ENCODE measurements at regions not wholly inside any gene's neighbourhood (a gene's known extent, or its start where the extent isn't known, plus 50 kb on each side); places are given as distances from the start of the nearest gene placed in this dataset.

- Histone ChIP-seq H3K36me3 (ENCODE audit: control insufficient read depth, insufficient read depth, low read length) (no peaks in the 10 kb centered on the region), H3K27ac (ENCODE audit: insufficient read depth, low read length, poor library complexity, severe bottlenecking) (no peak overlapping the region), H3K9me3 (ENCODE audit: control insufficient read depth, low read length) (no peaks in the 10 kb centered on the region), H3K4me3 (ENCODE audit: insufficient read depth, low read depth, low read length, poor library complexity, severe bottlenecking) (no peak overlapping the region), H3K4me1 (ENCODE audit: control insufficient read depth, insufficient read depth, low read length, poor library complexity, severe bottlenecking) (no peaks in the 10 kb centered on the region), H3K27me3 (replicated peaks; ENCODE audit: control insufficient read depth, insufficient read depth, low read length, poor library complexity, severe bottlenecking) (no peaks in the 10 kb centered on the region)
- DNase-seq: no peak
Observed at GRCh38 chr2:217555081-217555876, 447.5 kb downstream of the TNS1 start.

GRCh38 chr2:217553679-217554078, 449.1 kb downstream of the TNS1 start:
- Histone ChIP-seq H3K9me3 (ENCODE audit: control insufficient read depth, low read length) (no peaks in the 10 kb centered on the region), H3K4me3 (ENCODE audit: insufficient read depth, low read depth, low read length, poor library complexity, severe bottlenecking) (no peak overlapping the region)

GRCh38 chr2:217553202-217553601, 449.6 kb downstream of the TNS1 start:
- DNase-seq: no peak
- no peak overlapping the region for H3K4me3 ChIP-seq (ENCODE audit: insufficient read depth, low read depth, low read length, poor library complexity, severe bottlenecking)
- no peaks in the 10 kb centered on the region for H3K4me1 ChIP-seq (ENCODE audit: control insufficient read depth, insufficient read depth, low read length, poor library complexity, severe bottlenecking)
- H3K27ac ChIP-seq (ENCODE audit: insufficient read depth, low read length, poor library complexity, severe bottlenecking): no peak overlapping the region
- H3K36me3 ChIP-seq (ENCODE audit: control insufficient read depth, insufficient read depth, low read length): no peaks in the 10 kb centered on the region
- H3K27me3 ChIP-seq (replicated peaks; ENCODE audit: control insufficient read depth, insufficient read depth, low read length, poor library complexity, severe bottlenecking): no peaks in the 10 kb centered on the region
- H3K9me3 ChIP-seq (ENCODE audit: control insufficient read depth, low read length): no peaks in the 10 kb centered on the region

More at GRCh38 chr2:217553679-217554078, 449.1 kb downstream of the TNS1 start:
- H3K4me1 ChIP-seq (ENCODE audit: control insufficient read depth, insufficient read depth, low read length, poor library complexity, severe bottlenecking): no peaks in the 10 kb centered on the region
- no peak overlapping the region for H3K27ac ChIP-seq (ENCODE audit: insufficient read depth, low read length, poor library complexity, severe bottlenecking)
- DNase-seq: no peak
- no peaks in the 10 kb centered on the region for H3K36me3 ChIP-seq (ENCODE audit: control insufficient read depth, insufficient read depth, low read length)
- H3K27me3 ChIP-seq (replicated peaks; ENCODE audit: control insufficient read depth, insufficient read depth, low read length, poor library complexity, severe bottlenecking): no peaks in the 10 kb centered on the region

GRCh38 chr2:217552081-217552480, 450.7 kb downstream of the TNS1 start:
- Histone ChIP-seq H3K27me3 (replicated peaks; ENCODE audit: control insufficient read depth, insufficient read depth, low read length, poor library complexity, severe bottlenecking) (no peaks in the 10 kb centered on the region), H3K9me3 (ENCODE audit: control insufficient read depth, low read length) (no peaks in the 10 kb centered on the region), H3K4me1 (ENCODE audit: control insufficient read depth, insufficient read depth, low read length, poor library complexity, severe bottlenecking) (no peaks in the 10 kb centered on the region), H3K27ac (ENCODE audit: insufficient read depth, low read length, poor library complexity, severe bottlenecking) (no peak overlapping the region), H3K36me3 (ENCODE audit: control insufficient read depth, insufficient read depth, low read length) (no peaks in the 10 kb centered on the region), H3K4me3 (ENCODE audit: insufficient read depth, low read depth, low read length, poor library complexity, severe bottlenecking) (no peak overlapping the region)
- no peak for DNase-seq

- H3K4me3 ChIP-seq (ENCODE audit: insufficient read depth, low read depth, low read length, poor library complexity, severe bottlenecking): no peak overlapping the region
- no peaks in the 10 kb centered on the region for H3K9me3 ChIP-seq (ENCODE audit: control insufficient read depth, low read length)
- H3K27me3 ChIP-seq (replicated peaks; ENCODE audit: control insufficient read depth, insufficient read depth, low read length, poor library complexity, severe bottlenecking): no peaks in the 10 kb centered on the region
- no peaks in the 10 kb centered on the region for H3K4me1 ChIP-seq (ENCODE audit: control insufficient read depth, insufficient read depth, low read length, poor library complexity, severe bottlenecking)
- H3K27ac ChIP-seq (ENCODE audit: insufficient read depth, low read length, poor library complexity, severe bottlenecking): no peak overlapping the region
- no peak for DNase-seq
- no peaks in the 10 kb centered on the region for H3K36me3 ChIP-seq (ENCODE audit: control insufficient read depth, insufficient read depth, low read length)
Observed at GRCh38 chr2:217551252-217551899, 451.4 kb downstream of the TNS1 start.

GRCh38 chr2:217539126-217539525, 463.7 kb downstream of the TNS1 start:
- H3K36me3 ChIP-seq (ENCODE audit: control insufficient read depth, insufficient read depth, low read length): no peaks in the 10 kb centered on the region
- no peak overlapping the region for H3K4me3 ChIP-seq (ENCODE audit: insufficient read depth, low read depth, low read length, poor library complexity, severe bottlenecking)
- no peak for DNase-seq
- no peaks in the 10 kb centered on the region for H3K4me1 ChIP-seq (ENCODE audit: control insufficient read depth, insufficient read depth, low read length, poor library complexity, severe bottlenecking)
- H3K27ac ChIP-seq (ENCODE audit: insufficient read depth, low read length, poor library complexity, severe bottlenecking): no peak overlapping the region
- no peaks in the 10 kb centered on the region for H3K27me3 ChIP-seq (replicated peaks; ENCODE audit: control insufficient read depth, insufficient read depth, low read length, poor library complexity, severe bottlenecking)
- H3K9me3 ChIP-seq (ENCODE audit: control insufficient read depth, low read length): no peaks in the 10 kb centered on the region

- no peak overlapping the region for H3K4me3 ChIP-seq (ENCODE audit: insufficient read depth, low read depth, low read length, poor library complexity, severe bottlenecking)
- H3K36me3 ChIP-seq (ENCODE audit: control insufficient read depth, insufficient read depth, low read length): no peaks in the 10 kb centered on the region
- no peaks in the 10 kb centered on the region for H3K9me3 ChIP-seq (ENCODE audit: control insufficient read depth, low read length)
- H3K27ac ChIP-seq (ENCODE audit: insufficient read depth, low read length, poor library complexity, severe bottlenecking): no peak overlapping the region
- no peaks in the 10 kb centered on the region for H3K27me3 ChIP-seq (replicated peaks; ENCODE audit: control insufficient read depth, insufficient read depth, low read length, poor library complexity, severe bottlenecking)
- no peak for DNase-seq
- H3K4me1 ChIP-seq (ENCODE audit: control insufficient read depth, insufficient read depth, low read length, poor library complexity, severe bottlenecking): no peaks in the 10 kb centered on the region
Observed at GRCh38 chr2:217538719-217539118, 464.1 kb downstream of the TNS1 start.

GRCh38 chr2:217535957-217536708, 466.7 kb downstream of the TNS1 start:
- Histone ChIP-seq H3K9me3 (ENCODE audit: control insufficient read depth, low read length) (no peaks in the 10 kb centered on the region), H3K4me1 (ENCODE audit: control insufficient read depth, insufficient read depth, low read length, poor library complexity, severe bottlenecking) (no peaks in the 10 kb centered on the region), H3K4me3 (ENCODE audit: insufficient read depth, low read depth, low read length, poor library complexity, severe bottlenecking) (no peak overlapping the region), H3K27ac (ENCODE audit: insufficient read depth, low read length, poor library complexity, severe bottlenecking) (no peak overlapping the region), H3K36me3 (ENCODE audit: control insufficient read depth, insufficient read depth, low read length) (no peaks in the 10 kb centered on the region), H3K27me3 (replicated peaks; ENCODE audit: control insufficient read depth, insufficient read depth, low read length, poor library complexity, severe bottlenecking) (no peaks in the 10 kb centered on the region)
- no peak for DNase-seq

GRCh38 chr2:217530392-217531090, 472.3 kb downstream of the TNS1 start:
- Histone ChIP-seq H3K36me3 (ENCODE audit: control insufficient read depth, insufficient read depth, low read length) (no peaks in the 10 kb centered on the region), H3K27ac (ENCODE audit: insufficient read depth, low read length, poor library complexity, severe bottlenecking) (no peak overlapping the region), H3K27me3 (replicated peaks; ENCODE audit: control insufficient read depth, insufficient read depth, low read length, poor library complexity, severe bottlenecking) (no peaks in the 10 kb centered on the region), H3K4me3 (ENCODE audit: insufficient read depth, low read depth, low read length, poor library complexity, severe bottlenecking) (no peak overlapping the region), H3K9me3 (ENCODE audit: control insufficient read depth, low read length) (no peaks in the 10 kb centered on the region), H3K4me1 (ENCODE audit: control insufficient read depth, insufficient read depth, low read length, poor library complexity, severe bottlenecking) (no peaks in the 10 kb centered on the region)
- DNase-seq: no peak
